HG02970 (cell line): ENCODE measurements at regions not wholly inside any gene's neighbourhood (a gene's known extent, or its start where the extent isn't known, plus 50 kb on each side); places are given as distances from the start of the nearest gene placed in this dataset.

Source experiments
- ATAC-seq: cut with Tn5 transposase; IDR thresholded peaks from one replicate; pipeline ENCODE4 v1.9.1; 2021; ENCODE audit warnings: mild to moderate bottlenecking, moderate library complexity, moderate number of reproducible peaks; ENCODE audit not compliant: unreplicated experiment, low FRiP score

- no peak for ATAC-seq
These were observed 50.8 kb upstream of the ZNF32 start for GRCh38 chr10:43699516-43699915.
